HG03442 (cell line): ENCODE measurements at regions not wholly inside any gene's neighbourhood (a gene's known extent, or its start where the extent isn't known, plus 50 kb on each side); places are given as distances from the start of the nearest gene placed in this dataset.

ENCODE experiments used
- ATAC-seq: cut with Tn5 transposase; IDR thresholded peaks from one replicate; pipeline ENCODE4 v1.9.1; 2021; ENCODE audit warnings: mild to moderate bottlenecking, moderate library complexity; ENCODE audit not compliant: unreplicated experiment

GRCh38 chr13:39965309-39965708 is 309.8 kb downstream of the COG6 start:
- no peak for ATAC-seq

DNA sequence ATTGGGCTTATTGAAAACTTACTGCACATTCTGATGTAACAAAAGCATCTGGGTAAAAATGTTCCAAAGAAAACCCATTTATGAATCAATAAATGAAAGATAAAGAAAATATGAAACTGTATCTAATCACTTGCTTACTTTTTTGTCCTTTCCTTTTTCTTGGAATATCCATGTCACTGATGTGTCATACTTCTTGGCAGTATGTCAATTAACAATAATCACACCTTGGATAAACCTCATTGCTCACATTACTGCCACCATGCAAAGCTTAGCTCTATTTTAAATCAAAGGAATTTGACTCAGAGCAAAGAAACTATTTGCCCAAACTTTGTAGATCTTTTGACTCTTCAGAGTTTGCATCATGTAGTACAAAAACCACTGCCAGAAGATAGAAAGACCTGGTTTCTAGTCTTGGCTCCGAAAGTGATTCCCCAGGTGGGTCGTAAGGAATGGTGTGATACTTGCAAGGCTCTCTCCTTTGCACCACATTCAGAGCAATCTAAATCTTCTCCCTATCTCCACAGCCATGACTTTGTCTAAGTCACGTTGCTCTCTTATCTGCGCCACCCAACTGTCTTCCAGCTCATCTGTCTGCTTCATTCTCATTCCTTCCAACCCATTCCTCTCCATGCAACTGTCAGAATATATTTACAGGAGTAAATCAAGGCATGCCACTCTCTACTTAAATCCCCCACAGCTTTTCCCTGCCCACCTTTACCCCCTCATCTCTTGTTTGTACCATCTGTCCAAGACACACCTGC is 311.9 kb downstream of the COG6 start:
- no peak for ATAC-seq

DNA sequence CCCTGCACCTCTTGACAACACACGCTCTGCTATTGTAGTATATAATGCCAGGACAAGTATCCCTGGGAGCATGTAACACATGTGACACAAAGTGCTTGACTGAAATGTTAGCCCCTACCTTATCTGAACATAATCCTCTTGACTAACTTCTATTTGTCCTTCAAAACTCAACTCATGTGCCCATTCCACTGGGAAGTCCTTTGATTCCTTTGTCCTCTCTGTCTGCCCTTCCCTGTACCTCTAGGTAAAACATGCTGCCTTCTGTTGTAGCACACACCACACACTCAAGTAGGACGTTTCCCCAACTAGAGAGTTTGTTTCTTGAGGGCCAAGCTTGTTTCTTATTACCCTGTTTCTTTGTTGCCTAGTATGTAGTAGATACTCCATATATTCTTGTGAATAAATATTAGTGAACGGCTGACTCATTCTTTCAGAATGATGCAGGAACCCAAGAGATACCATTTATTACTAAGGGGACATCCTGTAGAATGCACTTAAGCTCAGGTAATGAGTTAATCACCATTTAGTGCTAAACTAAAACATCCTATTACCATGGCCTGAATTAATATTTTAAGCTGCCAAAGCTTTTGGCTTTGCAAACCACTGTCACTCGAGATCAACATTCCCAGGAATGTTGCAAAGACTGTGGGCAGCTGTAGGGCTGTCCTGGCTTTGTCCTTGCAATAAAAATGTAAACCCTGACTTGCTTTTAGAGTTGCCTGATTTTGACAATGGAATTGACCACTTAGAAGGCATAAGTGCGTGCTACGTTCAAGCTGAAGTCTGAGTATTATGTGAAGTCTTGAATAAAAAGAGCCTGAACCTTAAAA is 313.4 kb downstream of the COG6 start:
- ATAC-seq = no peak

- no peak for ATAC-seq
Measured at GRCh38 chr13:39970177-39970846, 314.9 kb downstream of the COG6 start.

DNA sequence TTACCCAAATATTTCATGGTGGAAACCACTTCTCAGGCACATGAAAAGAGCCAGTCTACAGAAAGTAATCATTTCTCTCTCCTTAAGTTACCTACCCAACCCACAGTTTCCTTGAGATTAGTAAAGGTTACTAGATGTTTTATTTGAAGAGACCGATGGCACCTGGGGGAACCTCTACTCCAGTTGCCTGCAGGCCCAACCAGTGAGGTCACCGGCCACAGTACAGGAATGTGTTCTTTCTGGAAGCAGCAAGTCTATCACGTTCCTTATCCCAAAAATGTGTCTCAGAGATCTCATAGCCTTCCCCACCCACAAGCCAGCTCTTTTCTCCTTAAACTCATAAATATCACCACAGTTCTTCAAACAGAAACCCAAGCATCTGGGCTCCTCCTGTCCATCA is 316.1 kb downstream of the COG6 start:
- ATAC-seq = no peak

GRCh38 chr13:39976481-39976880 is 321.0 kb downstream of the COG6 start:
- ATAC-seq = no peak

DNA sequence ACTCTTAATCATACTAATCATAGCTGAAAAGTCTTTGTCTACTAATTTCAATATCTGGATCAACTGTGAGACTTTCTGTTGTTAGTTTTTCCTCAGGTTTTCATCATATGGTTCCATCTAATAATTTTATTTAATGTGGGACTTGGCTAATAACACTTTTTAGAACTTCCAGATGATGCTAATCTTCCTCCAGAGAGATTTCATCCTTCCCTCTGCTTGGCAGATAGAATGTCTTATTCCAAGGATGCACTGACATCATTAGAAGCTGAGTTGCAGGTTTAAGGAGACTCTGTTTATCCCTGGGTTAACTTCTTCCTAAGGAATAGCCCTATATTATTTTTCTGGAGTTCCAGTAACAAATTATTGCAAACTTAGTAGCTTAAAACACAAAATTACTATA is 325.6 kb downstream of the COG6 start:
- ATAC-seq = no peak

GRCh38 chr13:39982745-39983144 is 327.3 kb downstream of the COG6 start:
- no peak for ATAC-seq

GRCh38 chr13:39985071-39985470 is 329.6 kb downstream of the COG6 start:
- no peak for ATAC-seq

GRCh38 chr13:39988351-39988750 is 332.9 kb downstream of the COG6 start:
- ATAC-seq = no peak

GRCh38 chr13:39998166-39998565 is 342.7 kb downstream of the COG6 start:
- ATAC-seq = no peak

DNA sequence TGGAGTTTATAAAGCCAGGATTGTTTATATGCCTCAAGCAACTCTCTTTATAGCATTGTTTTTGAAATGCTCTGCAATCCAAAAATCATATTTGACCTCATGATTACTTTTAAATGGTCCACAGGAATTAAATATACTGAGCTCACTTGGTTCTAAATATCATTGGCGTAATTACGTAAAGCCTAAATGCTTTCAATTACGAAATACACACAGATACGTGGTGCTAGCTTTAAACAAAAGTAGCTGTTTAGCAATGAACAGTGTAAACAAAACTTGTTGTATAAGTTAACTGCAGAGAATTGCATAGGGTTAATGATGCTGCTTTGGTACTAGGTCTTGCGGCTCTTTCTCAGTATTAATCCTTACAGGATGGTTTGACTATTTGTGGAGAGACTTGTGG is 346.6 kb downstream of the COG6 start:
- ATAC-seq = no peak

GRCh38 chr13:40013554-40013953 is 358.1 kb downstream of the COG6 start:
- ATAC-seq = no peak

DNA sequence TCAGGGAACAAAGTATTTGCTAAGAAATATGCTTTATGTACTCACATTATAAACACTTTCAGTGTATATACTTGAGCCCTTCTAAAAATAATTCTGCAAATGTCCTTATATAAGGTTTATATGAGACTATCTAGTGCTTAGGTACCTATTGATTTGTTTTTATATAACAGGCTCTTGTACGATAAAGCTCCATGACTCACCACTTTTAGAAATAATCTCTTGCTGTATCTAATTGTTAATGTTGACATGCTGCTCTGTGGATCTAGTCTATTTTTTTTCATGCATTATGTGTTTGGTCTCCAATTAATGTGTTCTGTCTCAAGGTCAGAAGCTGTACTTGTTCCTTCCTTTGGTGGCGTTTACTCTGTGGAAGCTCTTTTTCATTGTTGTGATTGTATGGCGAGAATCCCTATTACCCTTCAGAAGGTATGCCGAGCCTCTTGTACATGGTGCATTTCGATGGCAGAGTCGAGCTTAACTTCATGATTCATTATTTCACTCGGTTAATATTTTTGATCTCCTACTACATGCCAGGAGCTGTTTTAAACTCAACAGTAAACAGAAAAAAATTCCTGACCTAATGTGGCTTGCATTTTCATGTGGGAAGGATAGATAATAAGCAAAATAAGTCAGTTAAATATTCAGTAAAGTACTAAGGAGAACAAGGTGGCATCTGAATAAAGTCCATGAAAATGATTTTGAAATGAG is 361.6 kb downstream of the COG6 start:
- ATAC-seq = no peak

DNA sequence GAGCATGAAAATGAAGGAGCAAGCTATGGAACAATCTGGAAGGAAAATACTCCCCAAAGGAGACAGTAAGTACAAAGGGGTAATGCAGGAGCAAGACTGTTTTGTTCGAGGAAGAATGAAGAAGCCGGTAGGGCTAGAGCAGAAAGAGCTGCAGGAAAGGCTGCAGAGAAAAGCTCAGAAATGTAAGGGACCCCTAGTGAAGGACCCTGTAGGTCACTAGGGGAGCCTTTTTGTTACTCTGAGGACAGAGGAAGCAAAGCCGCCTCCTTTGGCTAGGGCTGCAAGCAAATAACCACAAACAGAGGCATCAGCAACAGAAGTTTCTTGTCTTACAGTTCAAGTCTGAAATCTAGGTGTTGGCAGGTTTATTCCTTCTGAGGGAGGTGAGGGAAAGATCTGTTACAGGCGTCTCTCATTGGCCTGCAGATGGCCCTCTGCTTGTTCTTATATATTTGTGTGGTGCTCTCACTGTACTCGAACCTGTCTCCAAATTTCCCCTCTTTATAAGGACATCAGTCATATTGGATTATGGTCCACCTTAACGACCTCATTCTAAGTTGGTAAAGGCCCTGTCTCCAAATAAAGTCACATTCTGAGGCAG is 362.3 kb downstream of the COG6 start:
- ATAC-seq = no peak

DNA sequence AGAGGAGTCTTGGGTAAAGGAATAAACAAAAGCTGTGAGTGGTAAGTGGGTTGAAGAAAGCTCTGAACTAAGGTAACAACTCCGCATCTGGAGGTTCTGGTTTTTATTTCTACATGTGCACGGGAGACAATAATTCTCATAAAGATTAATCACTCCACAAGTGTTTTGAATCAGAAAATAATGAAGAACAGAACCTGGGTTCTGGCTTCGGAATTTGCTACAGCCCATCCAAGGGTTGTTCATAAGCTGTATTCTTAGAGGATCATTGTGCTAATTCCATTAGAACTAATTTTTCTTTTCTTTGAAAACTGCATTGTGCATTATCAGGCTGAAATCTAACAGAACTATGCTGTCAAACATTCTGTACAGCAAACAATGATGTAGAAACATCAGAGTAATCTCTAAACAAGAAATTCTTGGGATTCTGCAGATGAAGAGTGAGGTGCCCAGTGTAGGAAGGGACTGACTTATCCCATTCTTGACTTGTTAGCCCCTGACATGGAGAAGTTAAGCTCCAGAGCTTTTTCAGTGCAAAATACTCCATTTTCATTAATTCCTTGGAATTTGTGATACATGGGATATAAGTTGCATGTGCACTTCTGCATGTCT is 368.2 kb downstream of the COG6 start:
- no peak for ATAC-seq

DNA sequence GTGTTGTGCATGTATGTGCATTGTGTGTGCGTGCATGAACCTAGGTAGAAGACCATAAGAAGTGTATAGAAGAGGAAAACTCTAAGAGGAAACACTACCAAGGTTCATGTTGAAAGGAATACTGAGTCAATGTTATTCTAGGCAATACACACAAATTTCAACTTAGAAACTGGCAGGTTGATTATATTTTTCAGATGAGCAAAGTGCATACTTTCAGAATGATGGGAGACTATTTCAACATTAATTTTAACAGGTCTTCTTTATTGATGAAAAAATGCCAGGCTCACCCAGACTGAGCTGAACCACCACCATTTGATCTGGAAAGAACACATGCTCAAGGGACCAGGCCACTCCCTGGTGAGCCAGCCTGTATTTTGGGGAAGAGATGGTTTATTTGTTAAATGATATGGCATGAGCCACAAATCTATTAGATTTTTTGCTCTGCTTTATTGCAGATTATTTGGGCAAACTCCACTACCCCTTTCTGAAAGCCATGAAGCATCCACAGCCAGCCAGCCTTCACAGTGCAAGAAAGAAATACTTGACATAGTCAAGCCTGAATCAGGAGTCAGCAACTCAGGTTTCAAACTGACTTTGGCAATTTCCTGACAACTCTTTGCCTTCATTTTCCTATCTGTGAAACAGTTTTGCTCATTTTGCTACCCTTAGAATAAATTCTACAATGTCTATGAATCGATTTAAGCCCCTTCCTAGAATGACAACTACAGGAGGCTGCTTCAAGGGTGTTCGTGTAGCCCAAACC is 368.9 kb downstream of the COG6 start:
- ATAC-seq = no peak

DNA sequence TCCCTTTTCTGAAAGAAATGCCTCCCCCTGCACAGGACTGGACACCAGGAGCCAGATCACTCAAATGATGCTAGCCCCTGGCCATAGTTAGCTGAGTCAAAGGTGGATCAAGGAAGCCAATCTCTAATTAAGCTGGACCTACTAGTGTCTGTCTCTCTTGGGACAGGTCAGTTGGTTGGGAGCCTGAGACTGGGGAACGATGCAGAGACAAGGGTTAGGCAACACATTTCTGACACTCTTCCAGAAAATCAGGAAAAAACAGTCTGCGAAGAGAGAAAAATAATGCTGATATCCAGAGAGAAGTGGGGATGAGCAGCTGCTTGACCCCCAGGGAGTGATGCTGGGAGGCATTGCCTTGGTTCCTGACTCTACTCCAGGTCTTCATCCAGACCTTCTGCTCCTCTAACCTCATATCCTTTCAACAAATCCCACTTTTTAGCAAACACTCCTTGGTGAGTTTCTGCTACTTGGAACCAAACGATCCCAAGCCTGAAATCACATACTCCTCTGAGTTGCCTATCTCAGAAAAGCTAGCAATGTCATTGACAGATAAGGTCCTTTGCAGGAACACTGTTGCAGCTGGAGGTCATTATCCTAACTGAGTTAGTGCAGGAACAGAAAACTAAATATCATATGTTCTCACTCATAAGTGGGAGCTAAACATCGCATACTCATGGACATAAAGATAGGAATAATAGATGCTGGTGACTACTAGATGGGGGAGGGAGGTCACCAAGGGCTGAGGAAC is 369.7 kb downstream of the COG6 start:
- no peak for ATAC-seq

DNA sequence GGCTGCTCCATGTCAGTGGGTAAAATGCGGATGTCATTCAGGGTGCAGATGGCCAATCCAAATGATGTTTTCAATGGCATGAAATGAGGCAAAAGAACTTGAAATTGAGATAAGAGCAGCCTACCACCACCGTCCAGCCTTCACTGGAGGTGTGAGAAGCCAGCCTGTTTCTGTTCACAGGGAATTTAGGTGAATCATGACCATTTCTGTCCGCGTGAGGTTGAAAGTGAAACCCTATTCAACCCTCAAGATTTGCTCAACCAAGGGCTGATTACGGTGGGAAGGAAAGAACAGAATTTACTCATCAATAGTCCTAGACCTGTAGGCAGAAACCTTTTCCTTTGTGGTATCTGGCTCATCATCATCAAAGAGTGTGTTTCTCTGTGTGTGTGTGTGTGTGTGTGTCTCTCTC is 370.7 kb downstream of the COG6 start:
- peak; percentile 87 for ATAC-seq
